GM12878 (cell line): ENCODE measurements at regions not wholly inside any gene's neighbourhood (a gene's known extent, or its start where the extent isn't known, plus 50 kb on each side); places are given as distances from the start of the nearest gene placed in this dataset.

Experiments
- FOS ChIP-seq: IDR thresholded peaks from 3 replicates; pipeline ENCODE4 v1.6.1; 2011; ENCODE audit warnings: borderline replicate concordance; ENCODE audit not compliant: insufficient read length; ENCODE audit errors: extremely low read depth
- JUNB ChIP-seq: IDR thresholded peaks from 2 replicates; pipeline ENCODE4 v1.6.1; 2016; ENCODE audit warnings: antibody characterized with exemption, mild to moderate bottlenecking
- POLR2A ChIP-seq: IDR thresholded peaks from 2 replicates; pipeline ENCODE4 v1.6.1; 2011; ENCODE audit warnings: low read depth, mild to moderate bottlenecking, low read length
- POLR2AphosphoS5 ChIP-seq: IDR thresholded peaks from 2 replicates; pipeline ENCODE4 v1.6.1; 2011; ENCODE audit warnings: mild to moderate bottlenecking, low read length, inconsistent platforms
- RAD21 ChIP-seq: IDR thresholded peaks from 2 replicates; pipeline ENCODE4 v1.6.1; 2011; ENCODE audit warnings: mild to moderate bottlenecking, low read depth, low read length, moderate library complexity; ENCODE audit not compliant: insufficient read depth
- SRF ChIP-seq, 2 experiments: IDR thresholded peaks; 2 replicates each; pipeline ENCODE4 v1.6.1; 2011; ENCODE audit warnings: low read depth in 2 of 2, low read length in 2 of 2, mild to moderate bottlenecking in 1 of 2, moderate library complexity in 1 of 2
- TCF3 ChIP-seq: IDR thresholded peaks from 2 replicates; pipeline ENCODE4 v1.6.1; 2012; ENCODE audit warnings: low read depth, mild to moderate bottlenecking, low read length, borderline replicate concordance; ENCODE audit not compliant: insufficient read depth
- ZBTB11 ChIP-seq: fragments of 450-650 bp; formaldehyde crosslinking; IDR thresholded peaks from 2 replicates; pipeline ENCODE4 v1.5.0; 2022; ENCODE audit warnings: mild to moderate bottlenecking, missing genetic modification characterization
- TF ChIP-seq, protein P1 (sequence below), 3 experiments: IDR thresholded peaks in 2 of 3; conservative IDR thresholded peaks in 1 of 3; 2 replicates each; pipeline ENCODE4 v1.5.1; 2011; ENCODE audit warnings: low read depth in 3 of 3, low read length in 3 of 3, mild to moderate bottlenecking in 3 of 3, control low read depth in 2 of 3, moderate library complexity in 2 of 3, inconsistent platforms in 1 of 3, mixed read lengths in 1 of 3; ENCODE audit not compliant: control insufficient read depth in 2 of 3, insufficient read depth in 1 of 3; ENCODE audit errors: extremely low read depth in 1 of 3

GRCh38 chr3:152071315-152071714 lies 197.4 kb upstream of the MBNL1 start:
- TF ChIP-seq JUNB = no peak
- no peak for TF ChIP-seq TCF3
- TF ChIP-seq, protein P1, sequence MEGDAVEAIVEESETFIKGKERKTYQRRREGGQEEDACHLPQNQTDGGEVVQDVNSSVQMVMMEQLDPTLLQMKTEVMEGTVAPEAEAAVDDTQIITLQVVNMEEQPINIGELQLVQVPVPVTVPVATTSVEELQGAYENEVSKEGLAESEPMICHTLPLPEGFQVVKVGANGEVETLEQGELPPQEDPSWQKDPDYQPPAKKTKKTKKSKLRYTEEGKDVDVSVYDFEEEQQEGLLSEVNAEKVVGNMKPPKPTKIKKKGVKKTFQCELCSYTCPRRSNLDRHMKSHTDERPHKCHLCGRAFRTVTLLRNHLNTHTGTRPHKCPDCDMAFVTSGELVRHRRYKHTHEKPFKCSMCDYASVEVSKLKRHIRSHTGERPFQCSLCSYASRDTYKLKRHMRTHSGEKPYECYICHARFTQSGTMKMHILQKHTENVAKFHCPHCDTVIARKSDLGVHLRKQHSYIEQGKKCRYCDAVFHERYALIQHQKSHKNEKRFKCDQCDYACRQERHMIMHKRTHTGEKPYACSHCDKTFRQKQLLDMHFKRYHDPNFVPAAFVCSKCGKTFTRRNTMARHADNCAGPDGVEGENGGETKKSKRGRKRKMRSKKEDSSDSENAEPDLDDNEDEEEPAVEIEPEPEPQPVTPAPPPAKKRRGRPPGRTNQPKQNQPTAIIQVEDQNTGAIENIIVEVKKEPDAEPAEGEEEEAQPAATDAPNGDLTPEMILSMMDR (IDR thresholded peaks at IDR 0.05 in 2 of 3, conservative IDR thresholded peaks at IDR 0.05 in 1 of 3; ENCODE audit: control insufficient read depth in 2 of 3, extremely low read depth in 1 of 3, insufficient read depth in 1 of 3, low read depth in 3 of 3, low read length in 3 of 3) = no peak
- no peak for TF ChIP-seq RAD21
- no peak for TF ChIP-seq POLR2A
- no peak for TF ChIP-seq POLR2AphosphoS5
- no peak for TF ChIP-seq SRF (IDR thresholded peaks at IDR 0.05; ENCODE audit: low read depth in 2 of 2, low read length in 2 of 2)
- no peak for TF ChIP-seq ZBTB11 (CRISPR knock-in tag)
- no peak for TF ChIP-seq FOS
